ENCODE measurements at regions not wholly inside any gene's neighbourhood (a gene's known extent, or its start where the extent isn't known, plus 50 kb on each side); places are given as distances from the start of the nearest gene placed in this dataset.

DNA sequence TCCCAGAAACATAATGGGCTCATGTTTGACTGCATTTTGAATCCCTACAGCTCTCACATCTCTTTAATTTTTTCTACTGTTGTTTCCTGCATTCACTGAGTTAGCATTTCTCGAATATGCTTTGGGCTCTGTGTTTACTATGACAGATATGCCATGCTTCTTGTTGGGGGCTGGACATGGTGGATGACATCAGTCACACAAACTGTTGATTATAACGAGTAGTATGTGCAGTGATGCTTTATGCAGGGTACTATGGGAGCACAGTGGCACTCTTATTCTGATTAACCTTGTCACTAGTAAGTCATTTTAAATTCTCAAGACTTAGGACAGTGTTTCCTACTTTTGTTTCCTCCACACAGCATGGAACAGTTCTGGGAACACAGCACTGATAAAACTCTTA lies 295.4 kb upstream of the ZNF608 start:
- Mint-ChIP-seq H3K36me3 (no peaks in the 10 kb centered on the region), H3K4me1 (peaks cover 38% of the 10 kb centered on the region), H3K27ac (no peak overlapping the region), H3K27me3 (ENCODE audit: insufficient read depth, low read depth) (peaks cover under 1% of the 10 kb centered on the region), H3K9me3 (peaks cover 8% of the 10 kb centered on the region), H3K4me3 (no peak overlapping the region)
- no peaks in the 10 kb centered on the region for H3K9me3 ChIP-seq (ENCODE audit: low read depth)
- H3K4me3 ChIP-seq, result no peak overlapping the region
- H4K20me1 ChIP-seq (ENCODE audit: low read depth), result no peaks in the 10 kb centered on the region
- no peak overlapping the region for H3K27ac ChIP-seq
- no peaks in the 10 kb centered on the region for H3K36me3 ChIP-seq
- H3K9ac ChIP-seq, result no peak overlapping the region
- no peak overlapping the region for H3K4me2 ChIP-seq
- no peaks in the 10 kb centered on the region for H3K79me2 ChIP-seq (ENCODE audit: low read depth)
- no peaks in the 10 kb centered on the region for H3K27me3 ChIP-seq
- no peak for DNase-seq (ENCODE audit: low spot score)
- no peaks in the 10 kb centered on the region for H3F3A ChIP-seq (ENCODE audit: low read depth)
- no peak overlapping the region for H2AFZ ChIP-seq (replicated peaks)
- H3K4me1 ChIP-seq, result peaks cover 14% of the 10 kb centered on the region
- TF ChIP-seq, protein P1, sequence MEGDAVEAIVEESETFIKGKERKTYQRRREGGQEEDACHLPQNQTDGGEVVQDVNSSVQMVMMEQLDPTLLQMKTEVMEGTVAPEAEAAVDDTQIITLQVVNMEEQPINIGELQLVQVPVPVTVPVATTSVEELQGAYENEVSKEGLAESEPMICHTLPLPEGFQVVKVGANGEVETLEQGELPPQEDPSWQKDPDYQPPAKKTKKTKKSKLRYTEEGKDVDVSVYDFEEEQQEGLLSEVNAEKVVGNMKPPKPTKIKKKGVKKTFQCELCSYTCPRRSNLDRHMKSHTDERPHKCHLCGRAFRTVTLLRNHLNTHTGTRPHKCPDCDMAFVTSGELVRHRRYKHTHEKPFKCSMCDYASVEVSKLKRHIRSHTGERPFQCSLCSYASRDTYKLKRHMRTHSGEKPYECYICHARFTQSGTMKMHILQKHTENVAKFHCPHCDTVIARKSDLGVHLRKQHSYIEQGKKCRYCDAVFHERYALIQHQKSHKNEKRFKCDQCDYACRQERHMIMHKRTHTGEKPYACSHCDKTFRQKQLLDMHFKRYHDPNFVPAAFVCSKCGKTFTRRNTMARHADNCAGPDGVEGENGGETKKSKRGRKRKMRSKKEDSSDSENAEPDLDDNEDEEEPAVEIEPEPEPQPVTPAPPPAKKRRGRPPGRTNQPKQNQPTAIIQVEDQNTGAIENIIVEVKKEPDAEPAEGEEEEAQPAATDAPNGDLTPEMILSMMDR (IDR thresholded peaks at IDR 0.05), result no peak
- TF ChIP-seq EZH2 (IDR thresholded peaks at IDR 0.05) (no peak), EZH2phosphoT487 (IDR thresholded peaks at IDR 0.05) (no peak)

DNA sequence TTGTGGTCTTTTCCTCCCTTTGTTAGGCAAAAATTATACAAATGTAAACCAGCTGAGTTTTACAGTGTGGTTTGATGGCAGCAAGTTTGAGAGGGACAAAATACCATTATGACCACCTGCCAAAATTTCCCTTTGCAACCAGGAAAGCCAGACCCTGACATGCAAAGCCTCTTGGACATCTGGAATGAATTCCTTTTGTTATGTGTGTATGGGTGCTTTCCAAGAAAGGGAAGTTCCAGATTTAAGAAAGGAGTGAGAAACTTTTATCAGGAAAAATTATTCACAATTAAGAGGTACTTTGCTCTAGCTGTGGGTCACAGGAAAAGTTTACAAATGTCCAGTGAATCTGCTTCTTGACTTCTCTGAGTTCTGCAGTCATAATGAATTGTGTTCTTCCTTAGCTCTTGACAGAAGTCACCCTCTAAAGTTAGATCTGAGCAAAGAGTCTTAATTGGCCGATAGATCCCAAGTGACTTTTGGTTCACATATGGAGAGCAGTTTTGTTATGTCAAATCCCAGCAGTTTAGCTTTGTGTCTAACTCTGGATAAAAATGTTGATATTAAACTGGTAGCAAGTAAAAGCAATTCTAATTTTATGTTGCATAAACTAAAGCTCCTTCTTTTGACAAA lies 295.9 kb upstream of the ZNF608 start:
- no peak for DNase-seq (ENCODE audit: low spot score)
- Histone ChIP-seq H3F3A (ENCODE audit: low read depth) (no peaks in the 10 kb centered on the region), H3K27me3 (no peaks in the 10 kb centered on the region), H3K27ac (no peak overlapping the region), H3K4me1 (peaks cover 14% of the 10 kb centered on the region), H3K79me2 (ENCODE audit: low read depth) (no peaks in the 10 kb centered on the region), H3K36me3 (no peaks in the 10 kb centered on the region), H3K4me3 (no peak overlapping the region), H3K4me2 (no peak overlapping the region), H2AFZ (replicated peaks) (peak overlapping the region; percentile 61), H3K9ac (no peak overlapping the region), H3K9me3 (ENCODE audit: low read depth) (no peaks in the 10 kb centered on the region), H4K20me1 (ENCODE audit: low read depth) (no peaks in the 10 kb centered on the region)
- Mint-ChIP-seq H3K4me1 (peaks cover 37% of the 10 kb centered on the region), H3K4me3 (no peak overlapping the region), H3K27me3 (ENCODE audit: insufficient read depth, low read depth) (peaks cover 2% of the 10 kb centered on the region), H3K27ac (no peak overlapping the region), H3K36me3 (no peaks in the 10 kb centered on the region), H3K9me3 (peaks cover 8% of the 10 kb centered on the region)
- TF ChIP-seq EZH2phosphoT487 (IDR thresholded peaks at IDR 0.05) (no peak), EZH2 (IDR thresholded peaks at IDR 0.05) (no peak)
- TF ChIP-seq, protein P1 (IDR thresholded peaks at IDR 0.05), result no peak

DNA sequence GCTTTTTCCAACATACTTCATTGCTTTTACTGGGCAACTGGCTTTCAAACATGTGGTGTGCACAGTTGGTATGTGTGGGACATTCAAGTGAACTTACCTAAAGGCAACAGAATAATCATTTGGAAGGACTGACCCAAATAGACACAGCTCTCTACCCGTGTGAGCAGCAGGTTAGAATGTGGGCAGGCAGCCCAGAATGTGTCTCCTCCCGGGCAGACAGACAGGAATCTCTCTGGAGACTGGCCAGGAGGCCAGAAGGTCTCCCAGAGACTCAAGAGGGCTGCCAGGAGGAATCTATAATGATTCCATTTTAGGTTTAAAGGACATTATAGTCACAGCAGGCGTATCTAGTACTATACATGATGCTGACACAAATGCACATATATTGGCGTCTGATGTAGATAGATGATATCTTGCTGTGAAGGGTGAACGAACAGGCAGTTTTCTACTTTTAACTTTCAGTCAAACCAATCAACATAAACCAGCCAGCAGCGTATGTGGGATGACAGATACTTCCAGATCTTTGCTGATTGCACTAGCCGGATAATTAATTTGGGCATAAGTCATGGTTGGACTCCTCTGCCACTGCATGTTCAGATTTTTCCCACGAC lies 297.4 kb upstream of the ZNF608 start:
- H3K27me3 Mint-ChIP-seq (ENCODE audit: insufficient read depth, low read depth), result peaks cover 2% of the 10 kb centered on the region
- no peak overlapping the region for H3K27ac Mint-ChIP-seq
- Histone ChIP-seq H3K9me3 (ENCODE audit: low read depth) (no peaks in the 10 kb centered on the region), H3K4me2 (no peak overlapping the region), H3K4me1 (peaks cover 14% of the 10 kb centered on the region), H2AFZ (replicated peaks) (peak overlapping the region; percentile 29), H4K20me1 (ENCODE audit: low read depth) (no peaks in the 10 kb centered on the region), H3K9ac (no peak overlapping the region), H3K4me3 (no peak overlapping the region), H3F3A (ENCODE audit: low read depth) (no peaks in the 10 kb centered on the region), H3K27me3 (no peaks in the 10 kb centered on the region), H3K36me3 (no peaks in the 10 kb centered on the region), H3K27ac (no peak overlapping the region), H3K79me2 (ENCODE audit: low read depth) (no peaks in the 10 kb centered on the region)
- TF ChIP-seq, protein P1 (IDR thresholded peaks at IDR 0.05), result no peak
- TF ChIP-seq EZH2phosphoT487 (IDR thresholded peaks at IDR 0.05) (no peak), EZH2 (IDR thresholded peaks at IDR 0.05) (no peak)
- peaks cover 8% of the 10 kb centered on the region for H3K9me3 Mint-ChIP-seq
- no peaks in the 10 kb centered on the region for H3K36me3 Mint-ChIP-seq
- DNase-seq (ENCODE audit: low spot score), result no peak
- H3K4me3 Mint-ChIP-seq, result no peak overlapping the region
- H3K4me1 Mint-ChIP-seq, result peaks cover 47% of the 10 kb centered on the region
